K562 (cell line): ENCODE measurements at regions not wholly inside any gene's neighbourhood (a gene's known extent, or its start where the extent isn't known, plus 50 kb on each side); places are given as distances from the start of the nearest gene placed in this dataset.

Experiments
- ATAC-seq: fragments of 200-7000 bp; cut with Tn5 transposase; 3 replicates; pipeline ENCODE4 v1.9.1; 2020; ENCODE audit warnings: moderate library complexity
- BruUV-seq: library from RNA; stranded (reverse); fragments of 400-500 nt; replicated peaks from 2 replicates; lab custom pipeline; 2021; lab: Mats Ljungman, UMichigan
- CTCF ChIA-PET: fragments of 300-600 bp; formaldehyde crosslinking; extraction: SDS; loops from one replicate; lab custom pipeline; 2021; ENCODE audit warnings: low intra/inter-chr PET ratio; lab: Yijun Ruan, JAX
- POLR2A ChIA-PET: fragments of 300-600, 350-650 bp; sonication (Branson Sonifier 250); formaldehyde crosslinking; extraction: SDS; loops from one replicate; lab custom pipeline; 2021; ENCODE audit warnings: antibody characterized with exemption, inconsistent platforms; lab: Yijun Ruan, JAX
- DNase-seq, 4 experiments: peaks; one replicate each; pipeline versions ENCODE4 v3.0.0 to v3.0.0-alpha.2; 2011 to 2018; ENCODE audit warnings: low spot score in 3 of 4, mixed read lengths in 3 of 4; ENCODE audit errors: extremely low read depth in 1 of 4
- FAIRE-seq: peaks from 2 replicates; lab custom pipeline; 2011; peaks lifted over from hg19 to GRCh38; lab: Jason Lieb, UNC
- H2AFZ ChIP-seq: 2 replicates; pipeline ENCODE4 v1.6.0; 2011; ENCODE audit warnings: low read depth, low read length, control low read depth, inconsistent platforms
- H3K27ac ChIP-seq: fragments of 200-600 bp; 3 replicates; pipeline ENCODE4 v1.8.0; 2011; ENCODE audit warnings: low read depth, mild to moderate bottlenecking, control low read depth, inconsistent platforms, low read length, moderate library complexity, mixed read lengths; ENCODE audit errors: extremely low read depth
- H3K27me3 ChIP-seq, 2 experiments: fragments of 300-600 bp in 1 of 2; 2 replicates in 1 of 2; 3 replicates in 1 of 2; pipeline versions ENCODE4 v1.6.0 to v1.8.0; 2011; ENCODE audit warnings: inconsistent platforms in 2 of 2, low read length in 2 of 2, mild to moderate bottlenecking in 1 of 2, mixed read lengths in 1 of 2, moderate library complexity in 1 of 2; ENCODE audit not compliant: control insufficient read depth in 2 of 2, insufficient read depth in 2 of 2
- H3K36me3 ChIP-seq: fragments of 300-600 bp; 3 replicates; pipeline ENCODE4 v1.8.0; 2011; ENCODE audit warnings: mild to moderate bottlenecking, low read length, inconsistent platforms; ENCODE audit not compliant: control insufficient read depth, insufficient read depth
- H3K4me1 ChIP-seq, 2 experiments: fragments of 200-600 bp in 1 of 2; replicated peaks in 1 of 2; 2 replicates in 1 of 2; 3 replicates in 1 of 2; pipeline versions ENCODE4 v1.5.1 to v1.8.0; 2011; ENCODE audit warnings: inconsistent platforms in 2 of 2, low read length in 2 of 2, mild to moderate bottlenecking in 1 of 2, mixed read lengths in 1 of 2, moderate library complexity in 1 of 2; ENCODE audit not compliant: control insufficient read depth in 2 of 2, insufficient read depth in 2 of 2
- H3K4me2 ChIP-seq: 2 replicates; pipeline ENCODE4 v1.6.1; 2011; ENCODE audit warnings: low read length, control low read depth, inconsistent platforms, mixed read lengths; ENCODE audit not compliant: insufficient read depth
- H3K4me3 ChIP-seq: fragments of 200-600 bp; sonication (generic), shearing (Covaris generic); 2 replicates; pipeline ENCODE4 v1.5.1; 2016; ENCODE audit warnings: control low read depth, inconsistent platforms
- H3K79me2 ChIP-seq: fragments of 200-600 bp; 3 replicates; pipeline ENCODE4 v1.8.0; 2011; ENCODE audit warnings: low read length, inconsistent platforms; ENCODE audit not compliant: control insufficient read depth, insufficient read depth
- H3K9ac ChIP-seq, 2 experiments: 2 replicates each; pipeline versions ENCODE4 v1.6.0 to v1.6.1; 2011; ENCODE audit warnings: low read depth in 2 of 2, low read length in 2 of 2, control low read depth in 1 of 2, inconsistent platforms in 1 of 2, mild to moderate bottlenecking in 1 of 2, mixed read lengths in 1 of 2; ENCODE audit not compliant: insufficient read depth in 1 of 2
- H3K9me1 ChIP-seq: one replicate; pipeline ENCODE4 v1.6.0; 2011; ENCODE audit warnings: inconsistent platforms, mild to moderate bottlenecking, low read length, moderate library complexity; ENCODE audit not compliant: control insufficient read depth, insufficient read depth
- H3K9me3 ChIP-seq: replicated peaks from 2 replicates; pipeline ENCODE4 v1.5.1; 2011; ENCODE audit warnings: low read depth, low read length, inconsistent platforms; ENCODE audit not compliant: control insufficient read depth, insufficient read depth
- H4K20me1 ChIP-seq: replicated peaks from 2 replicates; pipeline ENCODE4 v1.6.1; 2011; ENCODE audit warnings: low read length, inconsistent platforms, mixed read lengths; ENCODE audit not compliant: control insufficient read depth, insufficient read depth
- CAMTA2 ChIP-seq: fragments of 250-450 bp; sonication (Bioruptor Pico); conservative IDR thresholded peaks from 2 replicates; pipeline ENCODE4 v1.5.1; 2022
- RCOR1 ChIP-seq, 2 experiments: IDR thresholded peaks; 2 replicates each; pipeline ENCODE4 v1.6.1; 2012; ENCODE audit warnings: low read depth in 2 of 2, low read length in 2 of 2, borderline replicate concordance in 1 of 2, improper control_type of control experiment in 1 of 2
- RFX1 ChIP-seq: fragments of 450-650 bp; IDR thresholded peaks from 2 replicates; pipeline ENCODE4 v1.6.1; 2016; ENCODE audit warnings: mild to moderate bottlenecking, moderate library complexity
- SFPQ ChIP-seq: fragments of 200-400 bp; formaldehyde crosslinking; IDR thresholded peaks from 2 replicates; pipeline ENCODE4 v1.6.1; 2017; ENCODE audit warnings: mild to moderate bottlenecking, low read depth, low read length, moderate library complexity
- TCF3 ChIP-seq: sonication (generic); formaldehyde crosslinking; IDR thresholded peaks from 2 replicates; pipeline ENCODE4 v1.4.0; 2020; ENCODE audit warnings: mild to moderate bottlenecking, missing genetic modification reagents
- ZBTB17 ChIP-seq: fragments of 450-650 bp; formaldehyde crosslinking; IDR thresholded peaks from 2 replicates; pipeline ENCODE4 v1.4.0; 2020; ENCODE audit warnings: mild to moderate bottlenecking
- WGBS: fragments of 100-300 bp; shearing (Covaris generic); methylation state at CpG from one replicate; pipeline ENCODE4 v1.1.6; 2016; ENCODE audit warnings: low coverage, mixed read lengths; ENCODE audit not compliant: insufficient coverage; ENCODE audit errors: missing lambda C conversion rate; 5-methylcytosine and 5-hydroxymethylcytosine counted together
- in situ Hi-C: fragments of 300-500 bp; cut with MboI; formaldehyde crosslinking; loops from 4 replicates; pipeline ENCODE4 v1.15.0; 2018; ENCODE audit warnings: inconsistent platforms, mixed read lengths
- intact Hi-C: fragments of 100-400 bp; cut with micrococcal nuclease; formaldehyde crosslinking; loops from 2 replicates; pipeline ENCODE4 v1.14.2; 2022
- TF ChIP-seq, protein P1 (sequence below): fragments of 200-800 bp; sonication (Bioruptor generic); IDR thresholded peaks from 2 replicates; pipeline ENCODE4 v1.6.1; 2017; ENCODE audit warnings: missing genetic modification characterization, missing compliant biosample characterization

DNA sequence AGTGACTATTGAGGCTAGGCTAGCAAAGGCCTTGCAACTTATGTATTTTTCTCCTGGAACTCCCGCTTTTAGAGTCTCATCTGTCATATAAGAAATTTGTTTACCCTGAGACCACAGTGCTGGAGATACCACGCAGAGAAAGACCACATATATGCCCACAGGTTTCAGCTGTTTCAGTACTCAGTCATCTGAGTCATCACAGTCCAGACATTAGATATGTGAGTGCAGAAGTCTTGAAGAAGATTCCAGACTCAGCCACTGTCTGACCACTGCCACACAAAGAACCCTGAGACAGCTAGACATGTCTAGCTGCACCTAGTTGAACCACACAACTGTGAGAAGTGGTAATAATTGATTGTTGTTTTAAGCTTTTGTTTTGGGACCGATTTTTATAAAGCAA lies 648.3 kb downstream of the EPM2A start:
- Histone ChIP-seq H4K20me1 (no peaks in the 10 kb centered on the region), H3K9me3 (no peaks in the 10 kb centered on the region), H3K27me3 (no peaks in the 10 kb centered on the region), H3K4me3 (no peak overlapping the region), H3K4me1 (no peaks in the 10 kb centered on the region), H3K9ac (no peak overlapping the region), H3K79me2 (no peaks in the 10 kb centered on the region), H3K4me2 (no peak overlapping the region), H3K36me3 (no peaks in the 10 kb centered on the region), H3K27ac (no peak overlapping the region), H3K9me1 (no peaks in the 10 kb centered on the region), H2AFZ (no peak overlapping the region)
- DNase-seq: no peak
- intact Hi-C loops: no loop called here
- POLR2A ChIA-PET: no interaction called here
- ATAC-seq: no peak
- CTCF ChIA-PET: no interaction called here
- no peak for FAIRE-seq
- in situ Hi-C loops: no loop called here
- TF ChIP-seq ZBTB17 (CRISPR knock-in tag) (peak; percentile 78), CAMTA2 (CRISPR knock-in tag) (no peak), RCOR1 (IDR thresholded peaks at IDR 0.05; ENCODE audit: borderline replicate concordance in 1 of 2, low read depth in 2 of 2, low read length in 2 of 2) (no peak), SFPQ (no peak), RFX1 (no peak), TCF3 (CRISPR knock-in tag) (no peak)
- TF ChIP-seq, protein P1, sequence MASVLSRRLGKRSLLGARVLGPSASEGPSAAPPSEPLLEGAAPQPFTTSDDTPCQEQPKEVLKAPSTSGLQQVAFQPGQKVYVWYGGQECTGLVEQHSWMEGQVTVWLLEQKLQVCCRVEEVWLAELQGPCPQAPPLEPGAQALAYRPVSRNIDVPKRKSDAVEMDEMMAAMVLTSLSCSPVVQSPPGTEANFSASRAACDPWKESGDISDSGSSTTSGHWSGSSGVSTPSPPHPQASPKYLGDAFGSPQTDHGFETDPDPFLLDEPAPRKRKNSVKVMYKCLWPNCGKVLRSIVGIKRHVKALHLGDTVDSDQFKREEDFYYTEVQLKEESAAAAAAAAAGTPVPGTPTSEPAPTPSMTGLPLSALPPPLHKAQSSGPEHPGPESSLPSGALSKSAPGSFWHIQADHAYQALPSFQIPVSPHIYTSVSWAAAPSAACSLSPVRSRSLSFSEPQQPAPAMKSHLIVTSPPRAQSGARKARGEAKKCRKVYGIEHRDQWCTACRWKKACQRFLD (CRISPR knock-in tag): no peak
- TF ChIP-seq, all 486 proteins: peak for 1
- 0% methylated on average over 3 of the region's 3 CpGs for WGBS
- no TSS peak for BruUV-seq
